ENCODE measurements at regions not wholly inside any gene's neighbourhood (a gene's known extent, or its start where the extent isn't known, plus 50 kb on each side); places are given as distances from the start of the nearest gene placed in this dataset.

- TF ChIP-seq, protein P1, sequence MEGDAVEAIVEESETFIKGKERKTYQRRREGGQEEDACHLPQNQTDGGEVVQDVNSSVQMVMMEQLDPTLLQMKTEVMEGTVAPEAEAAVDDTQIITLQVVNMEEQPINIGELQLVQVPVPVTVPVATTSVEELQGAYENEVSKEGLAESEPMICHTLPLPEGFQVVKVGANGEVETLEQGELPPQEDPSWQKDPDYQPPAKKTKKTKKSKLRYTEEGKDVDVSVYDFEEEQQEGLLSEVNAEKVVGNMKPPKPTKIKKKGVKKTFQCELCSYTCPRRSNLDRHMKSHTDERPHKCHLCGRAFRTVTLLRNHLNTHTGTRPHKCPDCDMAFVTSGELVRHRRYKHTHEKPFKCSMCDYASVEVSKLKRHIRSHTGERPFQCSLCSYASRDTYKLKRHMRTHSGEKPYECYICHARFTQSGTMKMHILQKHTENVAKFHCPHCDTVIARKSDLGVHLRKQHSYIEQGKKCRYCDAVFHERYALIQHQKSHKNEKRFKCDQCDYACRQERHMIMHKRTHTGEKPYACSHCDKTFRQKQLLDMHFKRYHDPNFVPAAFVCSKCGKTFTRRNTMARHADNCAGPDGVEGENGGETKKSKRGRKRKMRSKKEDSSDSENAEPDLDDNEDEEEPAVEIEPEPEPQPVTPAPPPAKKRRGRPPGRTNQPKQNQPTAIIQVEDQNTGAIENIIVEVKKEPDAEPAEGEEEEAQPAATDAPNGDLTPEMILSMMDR (IDR thresholded peaks at IDR 0.05), result no peak
- no peak for TF ChIP-seq POLR2A (IDR thresholded peaks at IDR 0.05)
These were observed 61.0 kb upstream of the AGPS start for GRCh38 chr2:177331466-177331997.
